K562 (cell line): ENCODE measurements at regions not wholly inside any gene's neighbourhood (a gene's known extent, or its start where the extent isn't known, plus 50 kb on each side); places are given as distances from the start of the nearest gene placed in this dataset.

Experiments
- ASH1L ChIP-seq: fragments of 450-650 bp; IDR thresholded peaks from 2 replicates; pipeline ENCODE4 v1.6.1; 2018; ENCODE audit warnings: borderline replicate concordance, mild to moderate bottlenecking, low read depth; ENCODE audit not compliant: partially characterized antibody
- CREBBP ChIP-seq: IDR thresholded peaks from one replicate; pipeline ENCODE4 v1.6.1; 2012; ENCODE audit warnings: low read depth, mild to moderate bottlenecking, control low read depth, inconsistent platforms, low read length
- FOS ChIP-seq: IDR thresholded peaks from 3 replicates; pipeline ENCODE4 v1.6.1; 2011; ENCODE audit not compliant: insufficient read length; ENCODE audit errors: extremely low read depth
- MNT ChIP-seq, 2 experiments: fragments of 450-650 bp; conservative IDR thresholded peaks; 2 replicates each; pipeline ENCODE4 v1.6.1; 2017; ENCODE audit warnings: mild to moderate bottlenecking in 2 of 2, moderate library complexity in 2 of 2
- NFXL1 ChIP-seq: fragments of 450-650 bp; formaldehyde crosslinking; IDR thresholded peaks from 2 replicates; pipeline ENCODE4 v1.4.0; 2021; ENCODE audit warnings: mild to moderate bottlenecking
- SAFB2 ChIP-seq: fragments of 200-400 bp; formaldehyde crosslinking; IDR thresholded peaks from 2 replicates; pipeline ENCODE4 v1.6.1; 2018; ENCODE audit warnings: borderline replicate concordance, low read length, low read depth, moderate library complexity; ENCODE audit not compliant: severe bottlenecking
- SRF ChIP-seq, 2 experiments: fragments of 250-450, 450-650 bp in 1 of 2; sonication (Bioruptor Pico) in 1 of 2; sonication (generic) in 1 of 2; formaldehyde crosslinking; IDR thresholded peaks; 2 replicates each; pipeline versions ENCODE4 v1.5.0 to v1.5.1; 2020 to 2022; ENCODE audit warnings: mild to moderate bottlenecking in 1 of 2, missing genetic modification reagents in 1 of 2
- ZBTB40 ChIP-seq, 2 experiments: fragments of 450-650 bp in 1 of 2; sonication (generic) in 1 of 2; formaldehyde crosslinking in 1 of 2; IDR thresholded peaks; 2 replicates each; pipeline versions ENCODE4 v1.7.1 to v1.9.0; 2016 to 2022; ENCODE audit warnings: inconsistent platforms in 1 of 2, mild to moderate bottlenecking in 1 of 2, missing genetic modification reagents in 1 of 2
- ZNF121 ChIP-seq: sonication (generic); formaldehyde crosslinking; conservative IDR thresholded peaks from 2 replicates; pipeline ENCODE4 v1.8.0; 2022; ENCODE audit warnings: missing genetic modification reagents
- ZNF316 ChIP-seq: fragments of 450-650 bp; IDR thresholded peaks from 2 replicates; pipeline ENCODE4 v1.6.1; 2016
- ZNF609 ChIP-seq: sonication (generic); formaldehyde crosslinking; IDR thresholded peaks from 2 replicates; pipeline ENCODE4 v1.8.1; 2023; ENCODE audit warnings: missing genetic modification reagents, mild to moderate bottlenecking, borderline replicate concordance

GRCh38 chr1:116853680-116854402, 55.9 kb upstream of the PTGFRN start (continued):
- no peak for TF ChIP-seq ZBTB40 (IDR thresholded peaks at IDR 0.05)
- TF ChIP-seq ZBTB40 (CRISPR knock-in tag; IDR thresholded peaks at IDR 0.05), result no peak
- TF ChIP-seq SRF (CRISPR knock-in tag; IDR thresholded peaks at IDR 0.05), result no peak
- 0 out of 4 replicates have a peak, but pooled peaks of 1 of the 2 experiments have one; percentile 15 for TF ChIP-seq MNT (conservative IDR thresholded peaks at IDR 0.05)
- TF ChIP-seq SAFB2, result no peak
- peak; percentile 2 for TF ChIP-seq FOS
- no peak for TF ChIP-seq ZNF609 (CRISPR knock-in tag)
- no peak for TF ChIP-seq ZNF121 (CRISPR knock-in tag)
- TF ChIP-seq NFXL1 (CRISPR knock-in tag), result no peak
- peak; percentile 83 for TF ChIP-seq ZNF316
- no peak for TF ChIP-seq ASH1L
- no peak for TF ChIP-seq CREBBP
